IPS-NIHi11 (cell line): ENCODE measurements at regions not wholly inside any gene's neighbourhood (a gene's known extent, or its start where the extent isn't known, plus 50 kb on each side); places are given as distances from the start of the nearest gene placed in this dataset.
A peak's percentile ranks its signal among the peaks of the same experiment; 100 is the strongest.

ENCODE experiments used
- DNase-seq: peaks from one replicate; pipeline ENCODE4 v3.0.0; 2012; ENCODE audit warnings: mixed read lengths, low spot score

DNA sequence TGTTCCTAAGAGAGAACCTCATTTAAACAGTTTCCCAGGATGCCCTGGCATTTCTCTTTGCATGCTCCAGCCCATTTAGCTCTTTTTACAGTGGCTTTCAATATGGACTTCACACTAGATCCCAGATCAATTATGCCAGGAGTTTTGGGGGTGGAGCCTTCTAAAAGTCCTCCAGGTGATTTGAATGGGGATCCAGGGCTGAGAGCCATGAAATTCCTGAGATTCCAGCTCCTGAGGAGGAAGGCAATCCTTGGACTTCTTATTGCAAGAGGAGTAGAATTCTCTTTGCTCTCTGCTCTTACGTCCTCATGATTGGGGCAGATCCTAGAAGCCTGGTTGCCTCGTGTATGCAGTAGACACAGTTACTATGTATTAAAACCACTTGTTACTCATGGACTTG, 184.2 kb downstream of the DHX35 start:
- DNase-seq = peak; percentile 39

DNA sequence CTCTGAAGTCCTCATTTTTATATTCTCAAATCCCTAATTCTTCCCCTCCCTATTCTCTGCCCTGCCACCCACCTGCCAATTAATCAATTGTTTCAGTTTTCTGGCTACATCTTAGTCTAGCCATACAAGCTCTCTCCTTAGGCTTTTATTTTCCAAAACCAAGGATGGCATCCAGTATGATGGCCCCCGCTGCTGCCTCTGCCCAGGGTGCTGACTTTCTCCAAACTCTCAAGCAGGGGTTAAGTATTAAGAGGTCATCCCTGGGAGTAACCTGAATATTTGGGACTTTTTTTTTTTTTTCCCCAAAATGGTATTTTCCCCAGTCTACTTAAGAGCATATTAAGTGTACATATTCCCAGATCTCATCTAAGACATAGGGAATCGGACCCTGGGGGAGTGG, 183.8 kb downstream of the DHX35 start:
- no peak for DNase-seq

- no peak for DNase-seq
Measured at GRCh38 chr20:39144757-39145156, 182.6 kb downstream of the DHX35 start.

DNA sequence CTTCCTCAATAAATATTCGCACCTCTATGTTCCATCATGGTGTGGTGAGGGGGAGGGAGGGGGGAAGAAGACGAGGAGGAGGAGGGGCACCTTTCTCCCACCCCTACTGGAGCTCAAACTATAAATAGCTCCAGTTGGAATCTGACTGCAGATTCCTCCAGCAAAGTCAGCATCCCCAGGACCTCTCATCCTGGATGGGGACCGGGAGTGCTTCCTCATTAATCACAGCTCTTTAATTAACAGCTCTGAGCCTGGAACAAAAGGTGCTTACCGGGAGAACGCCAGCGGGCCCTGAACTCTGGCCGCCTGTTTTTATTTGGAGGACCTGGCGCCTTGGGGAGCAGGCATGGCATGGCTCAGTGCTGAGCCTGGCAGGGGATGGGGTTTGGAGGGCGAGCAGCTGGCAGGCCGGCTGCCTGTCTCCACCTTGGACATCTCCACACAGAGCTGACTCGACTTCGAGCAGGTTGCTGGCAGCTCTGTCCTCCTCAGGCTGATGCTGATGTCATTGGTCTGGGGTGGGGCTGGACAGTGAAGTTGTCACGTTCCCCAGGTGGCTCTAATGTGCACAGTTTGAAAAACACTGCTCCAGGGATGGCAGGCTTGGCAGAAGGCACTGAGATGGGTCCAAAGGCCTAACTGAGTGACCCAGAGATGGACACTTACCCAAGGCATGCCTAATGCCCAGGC, 180.4 kb downstream of the DHX35 start:
- no peak for DNase-seq

DNA sequence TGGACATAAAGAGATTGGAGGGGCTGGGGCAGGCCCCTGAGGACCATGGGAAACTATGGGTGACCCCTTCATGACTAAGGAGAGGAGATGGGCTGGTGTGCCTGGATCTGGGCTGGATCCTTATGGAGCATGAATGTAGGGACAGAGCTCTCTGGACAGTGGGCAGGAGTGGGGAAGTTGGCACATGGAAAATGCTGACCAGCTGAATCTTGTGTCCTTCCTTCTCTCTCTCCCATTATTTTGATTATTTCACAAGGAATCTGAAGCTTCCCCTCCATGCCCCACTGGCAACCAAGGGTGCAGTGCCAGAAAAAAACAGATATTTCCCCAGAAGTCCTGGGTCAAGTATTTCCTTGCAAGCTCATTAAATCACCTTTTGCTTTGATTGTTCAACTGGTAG, 175.2 kb downstream of the DHX35 start:
- DNase-seq = no peak

DNA sequence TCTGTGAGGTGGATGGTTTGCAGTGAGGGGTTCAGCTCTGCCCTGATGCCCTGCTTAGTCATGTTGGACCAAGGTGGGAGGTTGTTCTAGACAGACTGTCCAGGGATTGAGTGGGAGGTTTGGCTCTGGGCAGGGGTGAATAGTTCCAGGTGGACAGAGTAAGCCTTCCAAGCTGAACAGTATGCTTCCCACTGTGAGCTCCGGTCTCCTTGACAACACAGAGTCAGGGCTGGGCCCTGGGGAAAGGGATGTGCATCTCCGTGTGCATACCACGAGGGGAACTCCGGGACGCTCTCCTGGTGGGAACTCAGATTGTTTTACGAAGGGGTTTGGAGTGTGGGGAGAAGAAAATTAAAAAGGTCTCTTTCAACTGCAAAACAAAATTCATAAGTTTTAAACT, 174.7 kb downstream of the DHX35 start:
- DNase-seq = no peak

DNA sequence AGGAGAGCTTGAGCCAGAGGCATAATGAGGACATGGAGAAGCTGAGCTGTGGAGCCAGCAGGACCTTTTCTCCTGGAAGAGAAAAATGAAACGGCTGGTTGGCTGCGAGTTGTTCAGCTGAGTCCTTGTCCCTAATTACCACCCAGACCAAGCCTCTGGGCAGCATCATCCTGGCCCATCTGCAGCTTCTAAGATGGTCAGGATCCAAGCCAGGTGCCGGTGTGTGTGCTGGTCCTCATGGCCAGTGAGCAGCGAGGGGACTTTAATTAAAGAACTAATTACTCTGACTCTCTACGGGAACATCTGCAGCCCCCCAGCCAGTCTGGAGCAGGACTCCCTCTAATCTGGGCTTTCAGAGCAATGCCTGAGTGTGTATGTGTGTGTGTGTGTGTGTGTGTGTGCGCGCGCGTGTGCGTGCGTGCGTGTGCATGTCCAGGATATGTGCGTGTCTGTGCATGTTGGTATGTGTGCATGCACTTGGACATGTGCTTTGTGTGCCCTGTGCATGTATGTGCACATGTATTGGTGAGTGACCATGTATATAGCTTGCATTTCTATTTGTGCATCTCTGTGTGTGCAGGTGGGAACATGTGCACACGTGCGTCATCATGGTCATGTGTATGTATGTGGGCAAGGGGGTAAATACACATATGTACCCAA, 173.9 kb downstream of the DHX35 start:
- no peak for DNase-seq

GRCh38 chr20:39133201-39133600, 171.1 kb downstream of the DHX35 start:
- DNase-seq = no peak

- no peak for DNase-seq
Measured at GRCh38 chr20:39132511-39132910, 170.4 kb downstream of the DHX35 start.

GRCh38 chr20:39132093-39132492, 169.9 kb downstream of the DHX35 start:
- no peak for DNase-seq

GRCh38 chr20:39130627-39131026, 168.5 kb downstream of the DHX35 start:
- DNase-seq = no peak

DNA sequence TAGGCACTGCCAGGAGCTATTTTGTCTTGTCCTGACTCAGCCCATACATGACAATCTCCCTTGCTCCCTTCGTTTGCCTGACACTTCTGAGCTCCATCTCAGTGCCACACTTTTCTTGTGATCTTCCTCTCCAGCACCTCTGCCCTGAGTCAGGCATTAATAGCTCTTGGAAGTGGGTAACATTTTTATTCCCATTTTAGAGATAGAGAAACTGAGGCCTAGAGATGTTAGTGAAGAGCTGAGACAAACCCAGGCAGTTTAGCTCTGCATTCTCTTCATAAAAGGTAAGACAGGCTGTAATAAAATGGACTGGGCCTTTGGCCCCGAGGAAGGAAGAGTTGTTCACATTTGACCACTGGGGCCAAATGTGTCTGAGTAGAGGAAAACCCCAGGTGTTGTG, 167.4 kb downstream of the DHX35 start:
- no peak for DNase-seq

GRCh38 chr20:39124064-39124463, 161.9 kb downstream of the DHX35 start:
- no peak for DNase-seq

DNA sequence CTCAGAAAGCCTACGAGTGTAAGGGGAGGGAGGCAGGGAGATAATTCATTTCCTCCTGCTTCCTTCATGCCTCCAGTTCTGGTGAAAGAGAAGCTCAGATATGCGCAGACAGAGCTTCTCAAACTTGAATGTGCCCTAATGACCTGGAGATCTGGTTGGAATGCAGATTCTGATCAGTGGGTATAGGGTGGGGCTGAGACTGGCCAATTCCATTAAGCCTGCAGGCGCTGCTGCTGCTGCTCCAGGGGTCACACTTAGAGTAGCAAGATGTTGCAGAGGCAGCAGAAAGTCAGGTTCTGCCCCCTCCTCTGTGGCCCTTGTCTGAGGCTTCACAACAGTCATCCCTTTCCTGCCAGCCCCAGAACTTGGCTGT, 161.0 kb downstream of the DHX35 start:
- DNase-seq = no peak

DNA sequence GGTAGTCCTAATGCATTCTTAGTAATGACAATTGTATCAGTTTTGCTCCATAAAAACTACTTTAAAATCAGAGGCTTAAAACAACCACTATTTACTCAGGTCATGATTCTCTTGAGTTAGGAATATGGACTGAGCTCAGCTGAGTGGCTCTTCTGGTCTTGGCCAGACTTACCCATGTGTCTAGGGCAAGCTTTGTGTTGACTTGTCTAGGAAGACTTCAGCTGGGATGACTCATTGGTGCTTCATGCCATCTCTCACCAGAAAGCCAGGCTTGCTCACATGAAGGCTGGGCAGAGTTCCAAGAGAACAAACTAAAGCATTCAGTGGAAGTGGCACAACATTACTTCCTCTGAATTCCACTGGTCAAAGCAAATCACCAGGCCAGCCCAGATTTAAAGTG, 155.3 kb downstream of the DHX35 start:
- DNase-seq = no peak

GRCh38 chr20:39116020-39116419, 153.9 kb downstream of the DHX35 start:
- no peak for DNase-seq

GRCh38 chr20:39112178-39112743, 150.1 kb downstream of the DHX35 start:
- DNase-seq = peak; percentile 85

DNA sequence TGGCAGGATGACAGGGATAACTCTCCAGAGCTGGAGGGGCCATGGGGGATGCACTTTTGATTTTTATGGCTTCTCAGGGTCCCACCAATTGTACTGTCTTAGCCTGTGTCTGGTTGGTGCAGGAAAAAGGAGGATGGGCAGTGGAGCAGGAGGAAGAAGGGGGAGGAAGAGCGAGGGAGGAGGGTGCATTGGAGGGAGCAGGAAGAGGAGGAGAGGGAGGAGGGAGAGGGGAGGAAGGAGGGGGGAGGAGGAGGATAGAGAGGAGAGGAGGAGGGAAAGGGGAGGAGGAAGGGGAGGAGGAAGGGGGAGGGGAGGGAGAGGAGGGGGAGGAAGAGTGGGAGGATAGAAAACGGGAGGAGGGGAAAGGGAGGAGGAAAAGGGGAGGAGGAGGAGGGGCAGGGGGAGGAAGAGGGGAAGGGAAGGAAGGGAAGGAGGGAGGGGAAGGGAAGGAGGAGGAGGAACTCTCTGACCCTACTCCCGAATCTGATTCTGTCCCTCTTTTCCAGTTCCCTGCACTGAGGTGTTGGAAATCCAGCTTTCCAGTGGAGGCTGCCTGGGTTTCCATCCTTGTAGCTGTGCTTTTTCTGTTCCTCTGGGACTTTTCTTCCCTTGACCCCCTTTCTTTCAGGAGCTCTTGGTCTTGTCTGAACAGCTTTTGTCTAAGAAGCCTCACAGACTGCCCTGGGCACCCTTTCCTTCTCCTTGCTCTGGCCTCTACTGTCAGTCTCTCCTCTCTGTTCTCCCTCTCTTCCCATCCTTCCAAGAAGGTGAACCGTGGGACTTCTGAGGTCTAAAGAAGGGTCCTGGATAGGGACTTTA, 149.4 kb downstream of the DHX35 start:
- DNase-seq = no peak

DNA sequence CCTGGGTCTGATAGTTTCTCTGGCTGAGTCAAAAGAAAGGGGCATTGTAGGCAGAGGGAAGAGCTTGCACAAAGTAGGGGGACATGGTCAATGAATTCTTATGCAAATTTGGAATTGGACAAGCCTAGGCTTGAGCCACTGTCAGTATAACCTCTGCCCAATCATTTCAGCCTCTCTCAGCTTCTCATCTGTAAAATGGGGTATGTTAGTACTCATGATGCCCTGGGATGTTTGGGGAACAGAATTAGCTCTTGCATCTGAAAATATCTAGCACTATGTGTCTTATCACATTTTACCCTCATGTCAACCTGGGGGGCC, 148.6 kb downstream of the DHX35 start:
- DNase-seq = no peak

GRCh38 chr20:39109933-39110818, 148.0 kb downstream of the DHX35 start:
- DNase-seq = peak; percentile 57

DNA sequence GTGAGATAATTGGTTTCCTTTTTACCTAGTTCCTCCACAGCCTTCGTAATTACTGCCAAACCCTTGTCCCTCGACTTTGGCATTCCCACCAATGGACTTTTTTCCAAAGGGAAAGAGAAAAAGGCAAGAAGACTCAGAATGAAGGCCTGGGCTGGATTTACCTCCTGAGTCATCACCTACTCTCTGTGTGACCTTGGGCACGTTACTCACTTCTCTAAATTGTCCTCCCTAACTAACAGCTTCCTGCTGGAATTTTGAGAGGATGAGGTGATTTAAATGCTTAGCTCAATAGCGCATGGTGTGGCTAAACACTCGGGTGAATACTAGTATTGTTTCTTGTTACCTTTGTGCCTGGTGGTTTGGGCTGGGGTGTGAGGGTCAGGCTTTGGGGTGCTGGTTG, 146.6 kb downstream of the DHX35 start:
- no peak for DNase-seq

DNA sequence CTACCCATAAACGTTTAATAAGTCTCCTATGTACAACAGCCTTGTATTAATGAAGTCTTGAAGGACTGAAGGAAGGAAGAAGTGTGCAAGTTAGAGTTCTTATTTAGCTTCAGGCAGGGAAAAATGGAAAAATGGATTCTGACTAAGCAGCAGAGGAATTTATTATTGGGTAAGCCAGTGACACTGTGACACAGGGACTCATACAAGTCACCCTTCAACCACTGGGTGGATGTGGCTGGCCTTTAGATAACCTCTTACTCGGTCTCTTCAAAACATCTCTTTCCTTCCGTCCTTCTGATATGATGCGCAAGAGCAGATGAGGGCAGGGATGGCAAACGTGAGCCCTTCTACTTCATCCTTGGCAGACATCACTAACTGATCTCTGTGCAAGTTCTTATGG, 145.6 kb downstream of the DHX35 start:
- no peak for DNase-seq
